ENCODE measurements at regions not wholly inside any gene's neighbourhood (a gene's known extent, or its start where the extent isn't known, plus 50 kb on each side); places are given as distances from the start of the nearest gene placed in this dataset.

DNA sequence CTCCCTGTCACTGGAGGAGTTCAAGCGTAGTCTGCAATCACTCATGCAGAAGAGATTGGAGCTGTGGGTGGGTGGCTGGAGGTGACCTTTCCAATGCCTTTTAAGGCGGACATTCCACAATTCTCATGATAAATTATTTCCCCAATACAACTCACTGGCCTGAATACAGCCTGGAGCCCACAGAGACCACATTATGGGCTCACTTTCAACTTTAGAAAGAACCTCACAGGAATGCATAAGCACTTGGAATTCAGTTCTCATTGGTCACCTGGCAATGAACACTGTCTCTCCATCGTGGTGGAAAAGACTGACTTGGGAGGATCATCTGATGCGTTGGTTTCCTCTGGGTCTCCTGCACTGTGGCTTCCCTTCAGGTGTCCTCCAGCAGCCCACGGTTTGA is 151.8 kb upstream of the KCND3 start:
- Histone ChIP-seq H2AFZ (replicated peaks; ENCODE audit: low read length, poor library complexity) (no peak overlapping the region), H3K9me3 (ENCODE audit: control insufficient read depth, insufficient read depth, low read length) (no peaks in the 10 kb centered on the region), H2AK9ac (replicated peaks; ENCODE audit: low read depth, low read length, poor library complexity) (no peak overlapping the region), H4K91ac (ENCODE audit: insufficient read depth, low read depth, low read length) (no peak overlapping the region), H4K5ac (ENCODE audit: low read depth, low read length) (no peak overlapping the region), H3K36me3 (ENCODE audit: control insufficient read depth, insufficient read depth, low read length) (no peaks in the 10 kb centered on the region), H2AK5ac (ENCODE audit: low read depth, low read length) (no peak overlapping the region), H3K56ac (ENCODE audit: extremely low read depth, insufficient read depth, low read length) (no peak overlapping the region), H3K79me1 (ENCODE audit: low read depth in 1 of 2, low read length in 2 of 2) (no peaks in the 10 kb centered on the region), H3K4me3 (ENCODE audit: insufficient read depth, low read depth, low read length) (no peak overlapping the region), H3K9ac (ENCODE audit: low read depth, low read length) (no peak overlapping the region), H3K18ac (ENCODE audit: low read depth, low read length) (no peak overlapping the region), H4K8ac (ENCODE audit: low read depth in 2 of 2, low read length in 2 of 2) (no peak overlapping the region), H3K4me2 (ENCODE audit: low read depth, low read length) (no peak overlapping the region), H2BK120ac (ENCODE audit: low read depth, low read length) (no peak overlapping the region), H3K4me1 (ENCODE audit: control insufficient read depth, insufficient read depth, low read length) (no peaks in the 10 kb centered on the region), H3K23ac (ENCODE audit: low read depth, low read length) (no peak overlapping the region), H3K27ac (ENCODE audit: insufficient read depth, low read length) (no peak overlapping the region), H3K14ac (replicated peaks; ENCODE audit: low read depth, low read length) (no peak overlapping the region), H2BK15ac (ENCODE audit: low read depth, low read length) (no peak overlapping the region), H3K27me3 (ENCODE audit: control insufficient read depth, insufficient read depth, low read length) (no peaks in the 10 kb centered on the region; the same call in 1 of the 2 replicates), H2BK20ac (ENCODE audit: low read depth, low read length) (no peak overlapping the region), H3K4ac (ENCODE audit: low read depth, low read length) (no peak overlapping the region), H3K9me1 (ENCODE audit: insufficient read depth, low read length) (no peaks in the 10 kb centered on the region), H2BK5ac (ENCODE audit: low read depth, low read length, poor library complexity, severe bottlenecking) (no peak overlapping the region), H4K20me1 (ENCODE audit: insufficient read depth, low read length) (no peaks in the 10 kb centered on the region)
- 17% methylated on average over 2 of the region's 5 CpGs; no CpG with 5 or more reads in 1 of the 2 experiments for WGBS, 2 experiments (ENCODE audit: extremely low coverage in 2 of 2, insufficient read length in 1 of 2)
- intact Hi-C loops (cut with micrococcal nuclease) (no loop called here), dilution Hi-C loops (cut with HindIII; ENCODE audit: low sequenced_read_pairs, unreplicated experiment) (no loop called here), in situ Hi-C loops (cut with MboI; ENCODE audit: low sequenced_read_pairs) (no loop called here)
- ChIA-PET CTCF (no interaction called here), POLR2A (ENCODE audit: unreplicated experiment) (no interaction called here)
- DNase-seq (no peak), ATAC-seq (ENCODE audit: low read depth) (no peak)
- BruUV-seq (replicated peaks), result no TSS peak
- no peak for TF ChIP-seq MAFK (IDR thresholded peaks at IDR 0.05; ENCODE audit: low read depth, low read length)
- no peak for TF ChIP-seq RCOR1 (IDR thresholded peaks at IDR 0.05; ENCODE audit: insufficient replicate concordance, low read length)
- TF ChIP-seq SMC3 (IDR thresholded peaks at IDR 0.05; ENCODE audit: low read depth, low read length), result no peak
- no peak for TF ChIP-seq CEBPB (IDR thresholded peaks at IDR 0.05; ENCODE audit: low read depth, low read length)
- no peak for TF ChIP-seq RFX5 (IDR thresholded peaks at IDR 0.05; ENCODE audit: low read depth, low read length)
- no peak for TF ChIP-seq POLR2A (IDR thresholded peaks at IDR 0.05; ENCODE audit: low read depth, low read length)
- no peak for TF ChIP-seq MXI1 (IDR thresholded peaks at IDR 0.05; ENCODE audit: borderline replicate concordance, low read depth, low read length)
- TF ChIP-seq, protein P1, sequence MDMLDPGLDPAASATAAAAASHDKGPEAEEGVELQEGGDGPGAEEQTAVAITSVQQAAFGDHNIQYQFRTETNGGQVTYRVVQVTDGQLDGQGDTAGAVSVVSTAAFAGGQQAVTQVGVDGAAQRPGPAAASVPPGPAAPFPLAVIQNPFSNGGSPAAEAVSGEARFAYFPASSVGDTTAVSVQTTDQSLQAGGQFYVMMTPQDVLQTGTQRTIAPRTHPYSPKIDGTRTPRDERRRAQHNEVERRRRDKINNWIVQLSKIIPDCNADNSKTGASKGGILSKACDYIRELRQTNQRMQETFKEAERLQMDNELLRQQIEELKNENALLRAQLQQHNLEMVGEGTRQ (IDR thresholded peaks at IDR 0.05; ENCODE audit: low read depth, low read length), result no peak
